ENCODE measurements at regions not wholly inside any gene's neighbourhood (a gene's known extent, or its start where the extent isn't known, plus 50 kb on each side); places are given as distances from the start of the nearest gene placed in this dataset.

- Histone ChIP-seq H2AFZ (ENCODE audit: low read length) (no peak overlapping the region), H4K8ac (replicated peaks; ENCODE audit: insufficient read length, low read depth, low read length) (no peak overlapping the region)
- no CpG with 5 or more reads among the region's 27 CpGs for WGBS (ENCODE audit: extremely low coverage, insufficient read length, low lambda C conversion rate)
Observed at GRCh38 chr13:111586291-111586690, 265.8 kb downstream of the TEX29 start.

More at GRCh38 chr13:111586291-111586690, 265.8 kb downstream of the TEX29 start:
- H3K36me3 Mint-ChIP-seq (ENCODE audit: insufficient read depth in 1 of 3, low read depth in 3 of 3), result peaks cover 0 to 2% (median 0%) of the 10 kb centered on the region in 3 experiments; a peak in 1 of 7 replicates
- no peaks in the 10 kb centered on the region for H3K27me3 ChIP-seq (ENCODE audit: insufficient read depth, low read length)
- no peak overlapping the region for H3K18ac ChIP-seq (ENCODE audit: insufficient read length, low read depth, low read length)
- no peak overlapping the region for H3K4me2 ChIP-seq (ENCODE audit: insufficient read depth, insufficient read length, low read length)
- H3K56ac ChIP-seq (ENCODE audit: insufficient read length, low read depth, low read length), result no peak overlapping the region
- no peak overlapping the region for H3K4me3 Mint-ChIP-seq
- H3K14ac ChIP-seq (ENCODE audit: insufficient read depth, low read length), result no peak overlapping the region
- peak; percentile 8 for DNase-seq
- H3K79me2 ChIP-seq (ENCODE audit: insufficient read depth, low read length), result no peaks in the 10 kb centered on the region
- H4K20me1 ChIP-seq (ENCODE audit: control insufficient read depth, insufficient read depth, insufficient read length), result no peaks in the 10 kb centered on the region
- H3K4me1 Mint-ChIP-seq, result no peaks in the 10 kb centered on the region
- no peaks in the 10 kb centered on the region for H3K4me1 ChIP-seq (ENCODE audit: insufficient read depth, low read length)
- H3K9me3 ChIP-seq (ENCODE audit: control insufficient read depth, low read depth, low read length), result no peaks in the 10 kb centered on the region
- no peak overlapping the region for H2BK5ac ChIP-seq (ENCODE audit: insufficient read length, low read length)
- H3K4ac ChIP-seq (ENCODE audit: low read depth, low read length), result no peak overlapping the region
- no peak overlapping the region for H3T11ph ChIP-seq (ENCODE audit: low read length)
- H3K9ac ChIP-seq (ENCODE audit: extremely low read depth, insufficient read length, low read length), result no peak overlapping the region
- peak overlapping the region in 1 of 3 experiments; percentile 66; a peak in 1 of 7 replicates for H3K27ac Mint-ChIP-seq
- H2BK20ac ChIP-seq (ENCODE audit: low read depth, low read length, poor library complexity, severe bottlenecking), result no peak overlapping the region
- H2BK15ac ChIP-seq (ENCODE audit: low read depth, low read length), result no peak overlapping the region
- H2AK5ac ChIP-seq (ENCODE audit: insufficient read length, low read length), result no peak overlapping the region
- H2BK120ac ChIP-seq (ENCODE audit: low read depth, low read length, poor library complexity, severe bottlenecking), result no peak overlapping the region
- H3K23me2 ChIP-seq (ENCODE audit: insufficient read length, low read depth, low read length, poor library complexity, severe bottlenecking), result no peaks in the 10 kb centered on the region
- H4K91ac ChIP-seq (ENCODE audit: insufficient read length, low read depth, low read length), result no peak overlapping the region
- no peaks in the 10 kb centered on the region for H3K79me1 ChIP-seq (ENCODE audit: insufficient read depth, low read depth, low read length, poor library complexity, severe bottlenecking)
- no peak overlapping the region for H3K27ac ChIP-seq (ENCODE audit: insufficient read length, low read depth, low read length)
- no peak overlapping the region for H2BK12ac ChIP-seq (ENCODE audit: insufficient read length, low read depth, low read length)
- H3K27me3 Mint-ChIP-seq (ENCODE audit: low read depth), result peaks cover 13% of the 10 kb centered on the region
- no peak overlapping the region for H3K23ac ChIP-seq (ENCODE audit: insufficient read length, low read depth, low read length)
- no peak for TF ChIP-seq CTCF (conservative IDR thresholded peaks at IDR 0.05)
- peaks cover 0 to 2% of the 10 kb centered on the region in 2 experiments; a peak in 2 of 5 replicates for H3K9me3 Mint-ChIP-seq
- no peak overlapping the region for H4K5ac ChIP-seq (ENCODE audit: insufficient read length, low read depth, low read length)
